Vagina (tissue), 2 donors: ENCODE measurements at regions not wholly inside any gene's neighbourhood (a gene's known extent, or its start where the extent isn't known, plus 50 kb on each side); places are given as distances from the start of the nearest gene placed in this dataset.

Experiments used
- DNase-seq, 2 donors: peaks; one replicate each; pipeline ENCODE4 v3.0.0-alpha.2; 2017; ENCODE audit errors: extremely low spot score in 2 of 2
- H3K27ac ChIP-seq: fragments of 200-600 bp; sonication (generic); one replicate; pipeline ENCODE4 v1.5.1; 2019
- H3K27me3 ChIP-seq: fragments of 200-600 bp; sonication (generic); one replicate; pipeline ENCODE4 v1.5.1; 2019
- H3K36me3 ChIP-seq, 2 donors: fragments of 200-600 bp; sonication (generic); one replicate each; pipeline ENCODE4 v1.5.1; 2017 to 2019
- H3K4me1 ChIP-seq: fragments of 200-600 bp; sonication (generic); one replicate; pipeline ENCODE4 v1.5.1; 2019
- H3K4me3 ChIP-seq, 2 donors: fragments of 200-600 bp; sonication (generic); 1 replicate in 1 of 2; 2 replicates in 1 of 2; pipeline ENCODE4 v1.5.1; 2016 to 2019
- H3K9me3 ChIP-seq: fragments of 200-600 bp; sonication (generic); one replicate; pipeline ENCODE4 v1.5.1; 2019
- CTCF ChIP-seq, 3 experiments: fragments of 450-650 bp in 2 of 3; fragments of 200-600 bp in 1 of 3; sonication (generic) in 1 of 3; IDR thresholded peaks; one replicate each; pipeline ENCODE4 v1.5.1; 2017 to 2019; ENCODE audit warnings: antibody characterized with exemption in 3 of 3, mild to moderate bottlenecking in 2 of 3, moderate library complexity in 2 of 3
- POLR2A ChIP-seq, 2 donors: fragments of 450-650 bp; IDR thresholded peaks; one replicate each; pipeline ENCODE4 v1.6.1; 2017; ENCODE audit warnings: antibody characterized with exemption in 2 of 2, mild to moderate bottlenecking in 2 of 2, moderate library complexity in 2 of 2
- POLR2AphosphoS5 ChIP-seq, 2 donors: sonication (generic); formaldehyde crosslinking; IDR thresholded peaks; one replicate each; pipeline ENCODE4 v1.9.0; 2017; ENCODE audit warnings: antibody characterized with exemption in 2 of 2, mild to moderate bottlenecking in 2 of 2, low read depth in 1 of 2; ENCODE audit not compliant: insufficient read depth in 1 of 2
- intact Hi-C: fragments of 100-400 bp; cut with DNase I; formaldehyde crosslinking; loops from one replicate; pipeline ENCODE4 v1.15.1; 2023

- intact Hi-C loops: no loop called here
- TF ChIP-seq POLR2AphosphoS5 (IDR thresholded peaks at IDR 0.05; ENCODE audit: insufficient read depth in 1 of 2, low read depth in 1 of 2): no peak
- TF ChIP-seq CTCF (IDR thresholded peaks at IDR 0.05): no peak
- TF ChIP-seq POLR2A (IDR thresholded peaks at IDR 0.05): no peak
- H3K27ac ChIP-seq: no peak overlapping the region
- no peak for DNase-seq
- no peak overlapping the region for H3K4me3 ChIP-seq
- no peaks in the 10 kb centered on the region for H3K27me3 ChIP-seq
- no peaks in the 10 kb centered on the region for H3K36me3 ChIP-seq
- no peaks in the 10 kb centered on the region for H3K9me3 ChIP-seq
- no peaks in the 10 kb centered on the region for H3K4me1 ChIP-seq
Observed at GRCh38 chr10:35794703-35795102, 152.6 kb upstream of the FZD8 start.

- Histone ChIP-seq H3K36me3 (no peaks in the 10 kb centered on the region), H3K27me3 (no peaks in the 10 kb centered on the region), H3K4me1 (no peaks in the 10 kb centered on the region), H3K4me3 (no peak overlapping the region), H3K9me3 (no peaks in the 10 kb centered on the region), H3K27ac (no peak overlapping the region)
- DNase-seq: no peak
- intact Hi-C loops: no loop called here
- no peak for TF ChIP-seq POLR2AphosphoS5 (IDR thresholded peaks at IDR 0.05; ENCODE audit: insufficient read depth in 1 of 2, low read depth in 1 of 2)
- TF ChIP-seq POLR2A (IDR thresholded peaks at IDR 0.05): no peak
- TF ChIP-seq CTCF (IDR thresholded peaks at IDR 0.05): no peak
Observed at GRCh38 chr10:35792291-35792690, 150.2 kb upstream of the FZD8 start.

- intact Hi-C loops: no loop called here
- H3K27ac ChIP-seq: no peak overlapping the region
- no peaks in the 10 kb centered on the region for H3K4me1 ChIP-seq
- no peak for DNase-seq
- no peaks in the 10 kb centered on the region for H3K27me3 ChIP-seq
- TF ChIP-seq CTCF (IDR thresholded peaks at IDR 0.05): no peak
- no peak for TF ChIP-seq POLR2A (IDR thresholded peaks at IDR 0.05)
- no peak for TF ChIP-seq POLR2AphosphoS5 (IDR thresholded peaks at IDR 0.05; ENCODE audit: insufficient read depth in 1 of 2, low read depth in 1 of 2)
- H3K4me3 ChIP-seq: no peak overlapping the region
- no peaks in the 10 kb centered on the region for H3K36me3 ChIP-seq
- H3K9me3 ChIP-seq: no peaks in the 10 kb centered on the region
Observed at GRCh38 chr10:35789996-35790395, 147.9 kb upstream of the FZD8 start.

- Histone ChIP-seq H3K27ac (no peak overlapping the region), H3K4me3 (no peak overlapping the region), H3K9me3 (no peaks in the 10 kb centered on the region), H3K4me1 (no peaks in the 10 kb centered on the region), H3K27me3 (no peaks in the 10 kb centered on the region), H3K36me3 (no peaks in the 10 kb centered on the region)
- TF ChIP-seq CTCF (IDR thresholded peaks at IDR 0.05) (no peak), POLR2AphosphoS5 (IDR thresholded peaks at IDR 0.05; ENCODE audit: insufficient read depth in 1 of 2, low read depth in 1 of 2) (no peak), POLR2A (IDR thresholded peaks at IDR 0.05) (no peak)
- intact Hi-C loops: no loop called here
- no peak for DNase-seq
Observed at GRCh38 chr10:35784751-35785150, 142.7 kb upstream of the FZD8 start.

- no peak for TF ChIP-seq POLR2A (IDR thresholded peaks at IDR 0.05)
- no peak for TF ChIP-seq POLR2AphosphoS5 (IDR thresholded peaks at IDR 0.05; ENCODE audit: insufficient read depth in 1 of 2, low read depth in 1 of 2)
- TF ChIP-seq CTCF (IDR thresholded peaks at IDR 0.05): no peak
- no peaks in the 10 kb centered on the region for H3K36me3 ChIP-seq
- H3K4me1 ChIP-seq: no peaks in the 10 kb centered on the region
- H3K27ac ChIP-seq: no peak overlapping the region
- intact Hi-C loops: no loop called here
- H3K4me3 ChIP-seq: no peak overlapping the region
- no peak for DNase-seq
- H3K9me3 ChIP-seq: no peaks in the 10 kb centered on the region
- H3K27me3 ChIP-seq: no peaks in the 10 kb centered on the region
Observed at GRCh38 chr10:35783305-35783838, 141.3 kb upstream of the FZD8 start.
